GM21825 (cell line): ENCODE measurements at regions not wholly inside any gene's neighbourhood (a gene's known extent, or its start where the extent isn't known, plus 50 kb on each side); places are given as distances from the start of the nearest gene placed in this dataset.
"Not testable (repeated sequence)": the region's sequence is repeated elsewhere in the genome, so short reads cannot be mapped to it uniquely, and the experiment has no call there.

Source experiments
- ATAC-seq: cut with Tn5 transposase; IDR thresholded peaks from one replicate; pipeline ENCODE4 v1.9.1; 2021; ENCODE audit warnings: mild to moderate bottlenecking, moderate library complexity; ENCODE audit not compliant: unreplicated experiment

DNA sequence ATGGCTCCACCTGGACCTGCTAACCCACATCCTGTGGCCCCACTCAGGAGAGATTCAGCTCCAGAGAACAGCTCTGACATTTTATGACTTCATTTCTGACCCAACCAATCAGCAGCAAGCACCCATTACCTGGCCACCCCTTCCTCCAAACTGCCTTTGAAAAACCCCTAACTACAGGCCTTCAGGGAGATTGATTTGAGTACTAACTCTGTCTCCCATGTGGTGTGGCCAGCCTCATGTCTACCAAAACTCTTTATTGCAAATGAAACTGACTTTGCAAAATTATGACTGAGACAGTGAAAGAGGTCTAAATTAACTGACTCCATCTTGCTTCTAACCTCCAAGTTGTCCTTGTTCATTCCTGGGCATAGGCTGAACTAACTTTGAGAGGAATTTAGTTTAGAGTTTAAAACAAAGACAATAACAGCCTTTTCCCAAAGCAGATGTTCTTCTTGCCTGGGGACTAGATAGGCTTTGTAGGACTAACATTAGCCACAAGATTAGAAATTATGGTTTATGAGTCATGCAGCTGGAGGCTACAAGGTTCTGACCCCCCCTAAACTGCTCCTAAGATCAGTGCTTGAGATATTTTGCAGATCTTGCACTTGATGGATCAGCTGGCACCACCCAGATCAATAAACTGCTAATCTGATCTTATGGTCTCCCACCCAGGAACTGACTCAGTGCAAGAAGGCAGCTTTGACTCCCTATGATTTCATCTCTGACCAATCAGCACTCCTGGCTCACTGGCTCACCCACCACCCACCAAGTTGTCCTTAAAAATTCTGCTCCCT, 508.2 kb downstream of the RPIA start:
- ATAC-seq: not testable (repeated sequence)

- not testable (repeated sequence) for ATAC-seq
Measured at GRCh38 chr2:89200247-89200527, 508.7 kb downstream of the RPIA start.

DNA sequence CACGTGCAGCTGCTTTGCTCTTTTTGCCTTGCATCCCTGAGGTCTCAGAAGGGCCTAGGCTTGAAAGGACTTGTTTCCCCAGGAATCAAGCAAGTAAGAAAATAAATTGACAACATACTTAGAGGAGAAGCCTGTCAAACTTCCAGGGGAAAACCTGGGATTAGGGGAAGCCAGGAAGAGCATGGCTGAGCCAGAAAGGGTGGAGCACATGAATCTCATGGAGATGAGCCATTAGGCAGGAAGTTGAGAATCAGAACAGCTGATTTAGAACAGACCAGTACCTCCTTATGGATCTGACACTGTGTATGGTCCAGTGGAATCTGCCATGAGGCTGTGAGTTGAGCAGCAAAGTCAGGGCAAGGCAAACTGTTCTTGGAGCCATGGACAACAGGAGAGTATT, 511.0 kb downstream of the RPIA start:
- ATAC-seq: not testable (repeated sequence)

- ATAC-seq: not testable (repeated sequence)
Measured at GRCh38 chr2:89205153-89205552, 513.7 kb downstream of the RPIA start.

DNA sequence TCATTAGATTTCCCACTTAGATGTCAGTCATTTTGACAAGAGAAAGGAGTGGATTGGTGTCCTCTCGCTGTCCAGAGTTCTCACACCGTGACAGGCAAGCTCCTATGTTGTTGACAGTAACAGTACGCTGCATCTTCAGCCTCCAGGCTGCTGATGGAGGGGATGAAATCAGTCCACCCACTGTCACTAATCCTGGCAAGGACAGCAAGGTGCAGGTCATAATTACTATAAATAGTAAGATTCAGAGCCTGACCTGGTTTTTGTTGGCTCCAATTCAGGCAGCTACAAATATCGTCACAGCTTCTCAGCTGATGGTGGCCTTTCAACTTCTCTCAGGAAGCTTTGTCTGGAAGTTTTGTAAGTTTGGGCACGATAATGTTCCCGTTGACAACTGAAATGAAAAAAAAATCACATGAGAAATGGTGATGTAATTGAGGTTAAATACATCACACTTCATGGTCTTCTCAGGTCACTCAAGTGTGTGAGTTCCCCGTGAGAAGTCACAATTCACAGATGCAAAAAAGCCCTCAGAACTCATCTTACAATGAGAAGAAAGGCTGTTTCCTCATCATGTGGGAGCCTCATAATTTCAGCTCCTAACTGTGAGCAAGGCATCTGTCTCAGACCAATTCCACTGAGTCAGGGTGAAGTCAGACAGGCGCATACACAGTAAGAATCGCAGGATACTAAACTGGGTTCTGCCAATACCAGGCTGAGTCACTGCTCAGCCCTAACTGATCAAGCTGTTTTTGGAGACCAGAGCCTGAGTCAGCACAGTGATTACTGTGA, 516.9 kb downstream of the RPIA start:
- ATAC-seq: not testable (repeated sequence)

DNA sequence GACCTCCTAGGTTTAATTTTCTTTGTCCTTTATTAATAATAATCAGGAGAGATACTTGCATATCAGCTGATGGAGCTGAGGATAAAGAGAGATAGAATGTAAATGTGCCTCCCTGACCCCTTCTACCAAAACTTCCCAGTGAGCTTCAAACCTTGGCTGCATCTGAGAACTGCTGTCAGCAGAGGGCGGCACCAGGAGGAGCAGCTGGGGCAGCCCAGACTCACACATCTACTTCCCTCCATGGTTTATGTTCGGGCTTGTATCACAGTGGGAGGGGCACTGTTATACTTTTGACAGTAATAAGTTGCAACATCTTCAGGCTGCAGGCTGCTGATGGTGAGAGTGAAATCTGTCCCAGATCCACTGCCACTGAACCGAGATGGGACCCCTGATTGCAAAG, 521.7 kb downstream of the RPIA start:
- not testable (repeated sequence) for ATAC-seq

DNA sequence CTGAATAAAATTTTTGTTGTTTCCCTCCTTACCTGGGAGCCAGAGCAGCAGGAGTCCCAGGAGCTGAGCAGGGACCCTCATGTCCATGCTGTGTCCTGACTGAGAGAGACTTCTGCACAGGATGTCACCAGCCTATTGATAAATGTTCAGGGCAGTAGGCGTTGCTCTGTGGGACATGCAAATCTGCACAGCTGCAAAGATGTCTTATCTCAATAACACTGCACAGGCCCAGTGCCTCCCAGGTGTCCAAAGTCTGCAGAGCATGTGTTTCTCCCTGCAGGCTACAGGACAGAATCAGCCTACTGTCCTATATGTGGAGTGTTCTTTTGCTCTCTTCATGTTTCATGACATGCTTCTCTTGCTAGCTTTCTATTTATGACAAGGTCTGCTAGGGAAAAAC, 522.3 kb downstream of the RPIA start:
- not testable (repeated sequence) for ATAC-seq

DNA sequence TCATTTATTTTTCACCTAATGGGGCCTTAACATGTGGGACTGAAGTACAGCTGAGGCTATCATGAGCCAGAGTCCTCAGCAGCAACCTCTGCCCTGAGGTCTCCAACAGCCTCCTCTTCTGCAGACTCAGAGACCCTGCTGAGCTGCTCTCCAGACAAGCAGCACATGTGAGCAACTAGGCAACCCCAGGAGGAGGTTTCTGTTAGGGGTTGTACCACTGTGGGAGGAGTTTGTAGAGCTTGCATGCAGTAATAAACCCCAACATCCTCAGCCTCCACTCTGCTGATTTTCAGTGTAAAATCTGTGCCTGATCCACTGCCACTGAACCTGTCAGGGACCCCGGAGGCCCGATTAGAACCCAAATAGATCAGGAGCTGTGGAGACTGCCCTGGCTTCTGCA, 530.0 kb downstream of the RPIA start:
- ATAC-seq: not testable (repeated sequence)

DNA sequence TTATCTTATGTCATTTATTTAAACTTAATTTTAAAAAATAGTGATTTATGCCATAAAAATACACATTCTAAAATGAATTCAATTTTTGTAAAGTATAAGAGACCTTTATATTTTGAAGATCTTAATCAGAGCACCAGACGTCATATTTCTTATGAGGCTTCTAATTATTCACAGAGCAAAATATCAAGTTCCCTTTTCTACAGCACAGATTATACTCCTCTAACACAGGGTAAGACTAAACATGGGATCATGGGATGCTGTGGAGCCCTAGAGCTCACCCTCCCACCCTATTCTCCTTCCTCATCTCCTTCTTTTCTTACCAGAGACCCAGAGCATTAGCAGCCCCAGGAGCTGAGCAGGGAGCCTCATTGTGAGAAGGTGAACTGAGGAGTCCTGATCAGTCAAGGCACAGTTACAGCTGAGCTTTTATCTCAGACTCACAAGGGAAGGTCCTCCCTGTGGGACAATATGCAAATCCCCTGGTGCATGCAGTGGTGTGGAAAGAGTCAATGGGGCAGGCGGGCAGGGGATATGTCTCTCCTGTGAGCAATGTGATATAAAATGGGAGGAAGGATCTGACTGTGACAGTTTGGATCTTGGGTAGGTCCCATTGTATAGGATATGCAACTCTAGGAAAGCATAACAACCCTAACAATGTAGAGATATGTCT, 530.7 kb downstream of the RPIA start:
- ATAC-seq: not testable (repeated sequence)

- ATAC-seq: not testable (repeated sequence)
Measured at GRCh38 chr2:89224803-89225202, 533.3 kb downstream of the RPIA start.

DNA sequence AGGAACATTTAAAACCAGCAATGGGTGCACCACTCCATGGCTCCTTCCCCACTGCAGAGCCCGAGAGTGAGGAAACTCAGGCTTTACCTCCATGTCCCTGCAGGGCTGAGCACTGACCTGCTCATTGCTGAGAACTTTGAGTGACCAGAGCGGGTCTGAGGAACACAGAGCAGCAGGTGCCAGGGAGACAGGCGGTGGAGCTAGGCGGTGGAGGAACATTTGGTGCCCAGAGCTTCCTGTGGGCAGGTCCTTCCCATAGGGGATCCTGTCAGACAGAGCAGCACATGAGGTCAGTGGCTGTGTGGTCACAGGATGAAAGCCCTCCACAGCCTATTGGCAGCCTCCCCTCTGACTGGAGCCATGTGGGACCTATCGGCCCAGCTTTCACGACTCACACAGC, 538.5 kb downstream of the RPIA start:
- not testable (repeated sequence) for ATAC-seq

DNA sequence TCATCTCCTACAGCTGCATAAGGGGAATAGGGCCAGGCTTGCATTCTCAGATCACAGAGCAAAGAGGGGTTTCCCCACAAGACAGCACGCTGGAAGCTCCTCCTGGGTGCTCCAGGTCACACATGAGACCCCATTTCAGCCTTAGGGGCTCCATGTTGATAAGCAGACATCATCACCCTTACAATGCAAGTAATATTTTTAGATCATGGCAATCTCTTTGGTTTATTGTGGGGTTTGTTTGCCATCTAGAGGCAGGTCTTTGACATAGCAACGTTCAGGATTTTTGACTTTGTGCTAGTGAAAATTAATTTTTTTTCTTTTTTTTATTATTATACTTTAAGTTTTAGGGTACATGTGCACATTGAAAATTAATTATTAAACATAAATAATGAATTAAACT, 539.8 kb downstream of the RPIA start:
- not testable (repeated sequence) for ATAC-seq

GRCh38 chr2:89233931-89234330, 542.5 kb downstream of the RPIA start:
- ATAC-seq: not testable (repeated sequence)

GRCh38 chr2:89234818-89235466, 543.5 kb downstream of the RPIA start:
- not testable (repeated sequence) for ATAC-seq

DNA sequence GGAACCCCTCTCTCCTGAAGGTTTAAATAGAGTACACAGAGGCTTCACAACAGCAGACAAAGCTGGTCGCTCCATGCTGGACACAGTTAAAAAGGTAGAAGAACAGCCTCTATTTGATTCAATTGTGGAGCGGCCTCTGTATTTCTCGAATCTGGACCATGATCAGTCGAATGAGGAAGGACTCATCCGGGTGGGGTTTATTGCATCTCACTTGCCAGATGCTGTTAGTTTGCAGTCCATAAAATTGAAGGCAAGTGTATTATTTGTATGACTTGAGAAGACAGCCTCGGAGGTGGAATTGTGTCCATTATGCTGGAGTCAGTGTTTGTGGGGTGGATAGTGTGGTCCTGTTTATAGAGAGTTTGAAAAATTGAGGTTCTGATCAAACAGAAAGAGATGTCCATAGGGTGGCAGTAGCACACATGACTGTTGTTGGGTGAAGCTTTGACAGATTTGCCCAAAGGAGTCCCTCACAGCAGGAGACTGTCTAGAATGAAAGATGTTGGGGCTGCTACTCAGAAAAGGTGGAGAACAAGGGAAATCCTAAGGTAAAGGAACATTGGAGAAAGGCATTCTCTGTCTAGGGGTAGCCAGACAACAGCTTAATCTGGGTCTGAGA, 545.5 kb downstream of the RPIA start:
- not testable (repeated sequence) for ATAC-seq

DNA sequence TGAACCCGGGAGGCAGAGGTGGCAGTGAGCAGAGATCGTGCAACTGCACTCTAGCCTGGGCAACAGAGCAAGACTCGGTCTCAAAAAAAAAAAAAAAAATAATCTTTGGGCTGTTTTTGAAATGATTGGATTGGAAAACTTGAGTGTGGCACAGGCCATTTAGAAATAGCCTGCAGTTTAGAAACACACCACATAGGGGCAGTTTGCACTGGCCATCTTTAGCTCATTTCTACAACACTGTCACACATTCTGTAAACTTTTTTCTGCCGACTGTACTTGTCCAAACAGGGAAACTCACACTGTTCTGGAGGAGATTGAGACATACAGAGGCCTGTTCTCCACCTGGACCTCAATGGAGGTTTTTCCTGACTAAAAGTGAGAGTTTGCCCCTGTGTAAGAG, 546.3 kb downstream of the RPIA start:
- ATAC-seq: not testable (repeated sequence)

GRCh38 chr2:89243114-89243700, 551.7 kb downstream of the RPIA start:
- peak; percentile 86 for ATAC-seq

- ATAC-seq: not testable (repeated sequence)
Measured at GRCh38 chr2:89244407-89244806, 552.9 kb downstream of the RPIA start.

DNA sequence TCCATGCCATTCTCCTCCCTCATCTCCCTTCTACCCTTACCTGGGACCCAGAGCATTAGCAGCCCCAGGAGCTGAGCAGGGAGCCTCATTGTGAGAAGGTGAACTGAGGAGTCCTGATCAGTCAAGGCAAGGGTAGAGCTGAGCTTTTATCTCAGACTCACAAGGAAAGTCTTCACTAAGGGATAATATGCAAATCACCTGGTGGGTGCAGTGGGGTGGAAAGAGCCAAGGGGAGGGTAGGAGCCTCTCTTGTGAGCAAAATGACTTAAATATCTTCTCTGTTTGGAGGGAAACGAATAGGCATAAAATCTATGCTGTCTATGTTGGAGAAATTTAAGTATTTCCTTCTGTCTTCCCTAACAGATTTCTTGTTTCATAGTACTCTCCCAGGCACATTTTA, 554.0 kb downstream of the RPIA start:
- ATAC-seq: not testable (repeated sequence)

DNA sequence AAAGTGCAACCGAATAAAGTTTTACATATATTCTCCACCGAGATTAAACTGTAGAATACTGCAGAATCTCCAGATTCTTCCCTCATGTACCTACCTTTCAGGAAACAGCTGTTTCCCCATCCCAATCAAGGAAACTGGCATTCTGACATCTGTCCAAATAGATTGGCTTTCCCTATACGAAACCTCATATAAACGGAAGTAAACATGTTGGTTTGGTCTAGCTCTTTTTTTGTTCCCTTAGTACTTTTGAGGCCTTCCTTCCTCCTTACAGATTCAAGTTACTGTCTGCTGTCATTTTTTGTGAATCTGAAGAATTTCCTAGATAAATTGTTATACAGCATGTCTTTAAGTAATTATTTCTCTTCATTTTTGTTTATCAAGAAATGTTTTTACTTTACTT, 554.6 kb downstream of the RPIA start:
- not testable (repeated sequence) for ATAC-seq
